BE2C (cell line): ENCODE measurements at regions not wholly inside any gene's neighbourhood (a gene's known extent, or its start where the extent isn't known, plus 50 kb on each side); places are given as distances from the start of the nearest gene placed in this dataset.
"Not testable (repeated sequence)": the region's sequence is repeated elsewhere in the genome, so short reads cannot be mapped to it uniquely, and the experiment has no call there.

Experiments used
- DNase-seq: peaks from one replicate; pipeline ENCODE4 v3.0.0-alpha.2; 2020
- H3K27me3 ChIP-seq: fragments of 250-450 bp; sonication (Bioruptor Pico); 2 replicates; pipeline ENCODE4 v1.5.1; 2020; ENCODE audit warnings: mild to moderate bottlenecking
- H3K36me3 ChIP-seq: fragments of 250-450 bp; sonication (Bioruptor Pico); 2 replicates; pipeline ENCODE4 v1.5.1; 2020; ENCODE audit warnings: mild to moderate bottlenecking
- H3K4me1 ChIP-seq: fragments of 250-450 bp; sonication (Bioruptor Pico); 2 replicates; pipeline ENCODE4 v1.5.1; 2020
- H3K4me3 ChIP-seq: 2 replicates; pipeline ENCODE4 v1.5.1; 2011; ENCODE audit warnings: low read depth, low read length
- H3K9me3 ChIP-seq: fragments of 250-450 bp; sonication (Bioruptor Pico); 2 replicates; pipeline ENCODE4 v1.5.1; 2020
- CTCF ChIP-seq: IDR thresholded peaks from 2 replicates; pipeline ENCODE4 v1.5.1; 2012; ENCODE audit warnings: mild to moderate bottlenecking, low read depth, low read length

GRCh38 chr5:162268694-162269481 lies 201.3 kb downstream of the GABRG2 start:
- Histone ChIP-seq H3K9me3 (no peaks in the 10 kb centered on the region), H3K27me3 (no peaks in the 10 kb centered on the region), H3K4me3 (no peak overlapping the region), H3K4me1 (no peaks in the 10 kb centered on the region), H3K36me3 (no peaks in the 10 kb centered on the region)
- no peak for TF ChIP-seq CTCF
- no peak for DNase-seq

GRCh38 chr5:162272417-162272816 lies 204.8 kb downstream of the GABRG2 start:
- Histone ChIP-seq H3K36me3 (no peaks in the 10 kb centered on the region), H3K9me3 (no peaks in the 10 kb centered on the region), H3K27me3 (no peaks in the 10 kb centered on the region), H3K4me3 (no peak overlapping the region), H3K4me1 (no peaks in the 10 kb centered on the region)
- no peak for TF ChIP-seq CTCF
- DNase-seq: no peak

GRCh38 chr5:162274679-162275078 lies 207.1 kb downstream of the GABRG2 start:
- H3K4me3 ChIP-seq: no peak overlapping the region
- no peaks in the 10 kb centered on the region for H3K4me1 ChIP-seq
- no peaks in the 10 kb centered on the region for H3K9me3 ChIP-seq
- no peak for DNase-seq
- no peaks in the 10 kb centered on the region for H3K27me3 ChIP-seq
- TF ChIP-seq CTCF: no peak
- no peaks in the 10 kb centered on the region for H3K36me3 ChIP-seq

- H3K4me1 ChIP-seq, H3K4me3 ChIP-seq, DNase-seq: not testable (repeated sequence)
Observed at GRCh38 chr5:162275387-162275786, 207.8 kb downstream of the GABRG2 start.

GRCh38 chr5:162282191-162282590 lies 214.6 kb downstream of the GABRG2 start:
- TF ChIP-seq CTCF: no peak
- Histone ChIP-seq H3K9me3 (no peaks in the 10 kb centered on the region), H3K36me3 (no peaks in the 10 kb centered on the region), H3K27me3 (no peaks in the 10 kb centered on the region), H3K4me1 (no peaks in the 10 kb centered on the region), H3K4me3 (no peak overlapping the region)
- DNase-seq: no peak

More at GRCh38 chr5:162275387-162275786, 207.8 kb downstream of the GABRG2 start:
- not testable (repeated sequence) for H3K36me3 ChIP-seq, H3K27me3 ChIP-seq, H3K9me3 ChIP-seq

- no peak for TF ChIP-seq CTCF
- Histone ChIP-seq H3K27me3 (no peaks in the 10 kb centered on the region), H3K4me3 (no peak overlapping the region)
Observed at GRCh38 chr5:162283609-162284008, 216.0 kb downstream of the GABRG2 start.

More at GRCh38 chr5:162283609-162284008, 216.0 kb downstream of the GABRG2 start:
- Histone ChIP-seq H3K9me3 (no peaks in the 10 kb centered on the region), H3K36me3 (no peaks in the 10 kb centered on the region), H3K4me1 (no peaks in the 10 kb centered on the region)
- DNase-seq: no peak
